OCI-LY3 (cell line): ENCODE measurements at regions not wholly inside any gene's neighbourhood (a gene's known extent, or its start where the extent isn't known, plus 50 kb on each side); places are given as distances from the start of the nearest gene placed in this dataset.

Source experiments
- EZH2phosphoT487 ChIP-seq: fragments of 200-600 bp; shearing (Covaris generic); IDR thresholded peaks from 2 replicates; pipeline ENCODE4 v1.6.1; 2018; ENCODE audit warnings: antibody characterized with exemption, mixed run types, low read depth
- TF ChIP-seq, protein P1 (sequence below): fragments of 200-600, 300-600 bp; sonication (generic); IDR thresholded peaks from 2 replicates; pipeline ENCODE4 v1.5.1; 2014; ENCODE audit warnings: antibody characterized with exemption, low read length, low read depth

DNA sequence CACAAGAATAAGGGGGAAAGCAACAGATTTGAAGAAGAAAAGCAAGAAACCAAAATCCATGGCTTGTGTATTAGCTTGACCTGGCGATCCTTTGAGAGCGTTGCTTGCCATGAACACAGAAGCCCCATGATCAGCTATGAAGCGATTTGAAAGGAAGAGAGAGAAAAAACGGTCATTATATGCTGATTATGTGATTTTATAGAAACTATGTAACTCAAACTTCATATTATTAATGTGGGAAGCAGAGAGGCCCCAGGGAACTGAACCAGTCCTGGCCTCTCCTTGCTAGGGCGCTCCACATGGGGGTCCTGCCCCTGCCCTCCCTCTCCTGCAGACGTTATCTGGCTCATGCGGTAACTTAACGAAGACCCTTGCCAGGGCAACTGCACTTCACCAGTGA is 306.1 kb upstream of the ADARB2 start:
- TF ChIP-seq, protein P1, sequence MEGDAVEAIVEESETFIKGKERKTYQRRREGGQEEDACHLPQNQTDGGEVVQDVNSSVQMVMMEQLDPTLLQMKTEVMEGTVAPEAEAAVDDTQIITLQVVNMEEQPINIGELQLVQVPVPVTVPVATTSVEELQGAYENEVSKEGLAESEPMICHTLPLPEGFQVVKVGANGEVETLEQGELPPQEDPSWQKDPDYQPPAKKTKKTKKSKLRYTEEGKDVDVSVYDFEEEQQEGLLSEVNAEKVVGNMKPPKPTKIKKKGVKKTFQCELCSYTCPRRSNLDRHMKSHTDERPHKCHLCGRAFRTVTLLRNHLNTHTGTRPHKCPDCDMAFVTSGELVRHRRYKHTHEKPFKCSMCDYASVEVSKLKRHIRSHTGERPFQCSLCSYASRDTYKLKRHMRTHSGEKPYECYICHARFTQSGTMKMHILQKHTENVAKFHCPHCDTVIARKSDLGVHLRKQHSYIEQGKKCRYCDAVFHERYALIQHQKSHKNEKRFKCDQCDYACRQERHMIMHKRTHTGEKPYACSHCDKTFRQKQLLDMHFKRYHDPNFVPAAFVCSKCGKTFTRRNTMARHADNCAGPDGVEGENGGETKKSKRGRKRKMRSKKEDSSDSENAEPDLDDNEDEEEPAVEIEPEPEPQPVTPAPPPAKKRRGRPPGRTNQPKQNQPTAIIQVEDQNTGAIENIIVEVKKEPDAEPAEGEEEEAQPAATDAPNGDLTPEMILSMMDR = no peak
- no peak for TF ChIP-seq EZH2phosphoT487
